SK-N-SH (cell line): ENCODE measurements at regions not wholly inside any gene's neighbourhood (a gene's known extent, or its start where the extent isn't known, plus 50 kb on each side); places are given as distances from the start of the nearest gene placed in this dataset.

Experiments
- CTCF ChIA-PET: fragments of 300-600, 350-600 bp; formaldehyde crosslinking; extraction: SDS; loops from one replicate; lab custom pipeline; 2021; lab: Yijun Ruan, JAX
- POLR2A ChIA-PET: fragments of 350-600 bp; sonication (Branson Sonifier 250); formaldehyde crosslinking; extraction: SDS; loops from one replicate; lab custom pipeline; 2020; ENCODE audit warnings: antibody characterized with exemption, inconsistent platforms; lab: Yijun Ruan, JAX
- DNase-seq: peaks from one replicate; pipeline ENCODE4 v3.0.0; 2012
- H2AFZ ChIP-seq: fragments of 200-600 bp; sonication (generic); 2 replicates; pipeline ENCODE4 v1.8.1; 2016; ENCODE audit warnings: antibody characterized with exemption, mild to moderate bottlenecking, low read depth
- H3F3A ChIP-seq: fragments of 200-600 bp; sonication (generic); replicated peaks from 2 replicates; pipeline ENCODE3; 2016; ENCODE audit warnings: antibody characterized with exemption, mild to moderate bottlenecking; ENCODE audit not compliant: insufficient read depth
- H3K27ac ChIP-seq, 2 experiments: fragments of 200-500 bp in 1 of 2; fragments of 200-600 bp in 1 of 2; sonication (Bioruptor generic) in 1 of 2; sonication (generic), shearing (Covaris generic) in 1 of 2; 2 replicates each; pipeline versions ENCODE4 v1.5.1 to v1.6.1; 2014 to 2016; ENCODE audit warnings: low read depth in 2 of 2, inconsistent platforms in 1 of 2, low read length in 1 of 2, mild to moderate bottlenecking in 1 of 2, mixed read lengths in 1 of 2
- H3K27me3 ChIP-seq: fragments of 200-600 bp; sonication (generic), shearing (Covaris generic); 2 replicates; pipeline ENCODE4 v1.6.1; 2016; ENCODE audit warnings: mixed run types; ENCODE audit not compliant: insufficient read depth
- H3K36me3 ChIP-seq, 2 experiments: fragments of 200-500 bp in 1 of 2; fragments of 200-600 bp in 1 of 2; sonication (Bioruptor generic) in 1 of 2; sonication (generic) in 1 of 2; replicated peaks in 1 of 2; 2 replicates each; pipeline versions ENCODE3 to v1.5.1; 2014 to 2016; ENCODE audit warnings: low read length in 1 of 2, mild to moderate bottlenecking in 1 of 2; ENCODE audit not compliant: insufficient read depth in 2 of 2, control insufficient read depth in 1 of 2
- H3K4me1 ChIP-seq, 2 experiments: fragments of 200-500 bp in 1 of 2; fragments of 200-600 bp in 1 of 2; sonication (Bioruptor generic) in 1 of 2; sonication (generic), shearing (Covaris generic) in 1 of 2; 2 replicates each; pipeline versions ENCODE4 v1.5.1 to v1.6.1; 2014 to 2016; ENCODE audit warnings: low read depth in 1 of 2, low read length in 1 of 2, mixed run types in 1 of 2; ENCODE audit not compliant: insufficient read depth in 2 of 2, control insufficient read depth in 1 of 2
- H3K4me2 ChIP-seq: fragments of 200-600 bp; sonication (generic), shearing (Covaris generic); 2 replicates; pipeline ENCODE4 v1.6.1; 2017; ENCODE audit warnings: mixed run types
- H3K4me3 ChIP-seq, 2 experiments: fragments of 200-500 bp in 1 of 2; fragments of 200-600 bp in 1 of 2; sonication (Bioruptor generic) in 1 of 2; sonication (generic), shearing (Covaris generic) in 1 of 2; 2 replicates each; pipeline versions ENCODE4 v1.5.1 to v1.8.1; 2014 to 2016; ENCODE audit warnings: low read depth in 2 of 2, inconsistent platforms in 1 of 2, low read length in 1 of 2, mild to moderate bottlenecking in 1 of 2, mixed read lengths in 1 of 2, moderate library complexity in 1 of 2
- H3K79me2 ChIP-seq: fragments of 200-600 bp; sonication (generic); 2 replicates; pipeline ENCODE4 v1.8.1; 2017; ENCODE audit warnings: mild to moderate bottlenecking; ENCODE audit not compliant: insufficient read depth
- H3K9ac ChIP-seq: fragments of 200-600 bp; sonication (generic); 2 replicates; pipeline ENCODE4 v1.6.1; 2017; ENCODE audit warnings: mixed run types
- H3K9me2 ChIP-seq: fragments of 200-600 bp; sonication (generic); 2 replicates; pipeline ENCODE4 v1.6.1; 2017; ENCODE audit warnings: mixed run types
- H3K9me3 ChIP-seq: fragments of 200-600 bp; sonication (generic); 2 replicates; pipeline ENCODE4 v1.6.1; 2017; ENCODE audit warnings: mixed run types, mild to moderate bottlenecking, moderate library complexity
- H4K20me1 ChIP-seq: fragments of 200-600 bp; sonication (generic); 2 replicates; pipeline ENCODE4 v1.6.1; 2017; ENCODE audit warnings: mild to moderate bottlenecking, mixed run types; ENCODE audit not compliant: insufficient read depth
- CHD2 ChIP-seq: fragments of 150-350 bp; IDR thresholded peaks from 2 replicates; pipeline ENCODE4 v1.6.1; 2018; ENCODE audit warnings: low read length; ENCODE audit not compliant: partially characterized antibody
- EP300 ChIP-seq, 2 experiments: IDR thresholded peaks; 2 replicates each; pipeline versions ENCODE4 v1.4.0 to v1.6.1; 2012; ENCODE audit warnings: borderline replicate concordance in 1 of 2, low read depth in 1 of 2, low read length in 1 of 2
- FOSL2 ChIP-seq: IDR thresholded peaks from 2 replicates; pipeline ENCODE4 v1.4.0; 2012; ENCODE audit warnings: low read depth, mild to moderate bottlenecking, moderate library complexity, borderline replicate concordance
- FOXJ3 ChIP-seq: sonication (generic); formaldehyde crosslinking; IDR thresholded peaks from 2 replicates; pipeline ENCODE4 v1.5.1; 2020; ENCODE audit warnings: mild to moderate bottlenecking, missing genetic modification reagents
- FOXM1 ChIP-seq: IDR thresholded peaks from 2 replicates; pipeline ENCODE4 v1.4.0; 2012; ENCODE audit warnings: low read depth, mild to moderate bottlenecking
- GABPA ChIP-seq: IDR thresholded peaks from 2 replicates; pipeline ENCODE4 v1.4.0; 2012; ENCODE audit warnings: low read depth, mild to moderate bottlenecking
- GATA2 ChIP-seq: sonication (generic); formaldehyde crosslinking; IDR thresholded peaks from 2 replicates; pipeline ENCODE4 v1.5.0; 2020; ENCODE audit warnings: mild to moderate bottlenecking, missing genetic modification reagents
- MEF2A ChIP-seq: IDR thresholded peaks from 2 replicates; pipeline ENCODE4 v1.4.0; 2012; ENCODE audit warnings: low read depth, borderline replicate concordance
- MXI1 ChIP-seq: IDR thresholded peaks from 2 replicates; pipeline ENCODE4 v1.6.1; 2012; ENCODE audit warnings: mild to moderate bottlenecking, low read depth, low read length, improper control_type of control experiment
- NFIC ChIP-seq: IDR thresholded peaks from 2 replicates; pipeline ENCODE4 v1.4.0; 2012; ENCODE audit warnings: borderline replicate concordance
- RCOR1 ChIP-seq: fragments of 150-350 bp; IDR thresholded peaks from 2 replicates; pipeline ENCODE4 v1.6.1; 2017; ENCODE audit warnings: antibody characterized with exemption, low read length
- REST ChIP-seq: IDR thresholded peaks from 2 replicates; pipeline ENCODE4 v1.6.1; 2012; ENCODE audit warnings: mild to moderate bottlenecking, low read depth, low read length, moderate library complexity
- SMC3 ChIP-seq: IDR thresholded peaks from 2 replicates; pipeline ENCODE4 v1.6.1; 2012; ENCODE audit warnings: low read depth, low read length, improper control_type of control experiment
- TCF12 ChIP-seq: IDR thresholded peaks from 2 replicates; pipeline ENCODE4 v1.4.0; 2012
- USF1 ChIP-seq: IDR thresholded peaks from 2 replicates; pipeline ENCODE4 v1.4.0; 2012; ENCODE audit warnings: low read depth, borderline replicate concordance
- USF2 ChIP-seq: fragments of 150-350 bp; IDR thresholded peaks from 2 replicates; pipeline ENCODE4 v1.6.1; 2017; ENCODE audit warnings: antibody characterized with exemption, low read length, low read depth, borderline replicate concordance
- WGBS: methylation state at CpG from one replicate; pipeline ENCODE4 v1.1.6; 2017; ENCODE audit warnings: low lambda C conversion rate; 5-methylcytosine and 5-hydroxymethylcytosine counted together

DNA sequence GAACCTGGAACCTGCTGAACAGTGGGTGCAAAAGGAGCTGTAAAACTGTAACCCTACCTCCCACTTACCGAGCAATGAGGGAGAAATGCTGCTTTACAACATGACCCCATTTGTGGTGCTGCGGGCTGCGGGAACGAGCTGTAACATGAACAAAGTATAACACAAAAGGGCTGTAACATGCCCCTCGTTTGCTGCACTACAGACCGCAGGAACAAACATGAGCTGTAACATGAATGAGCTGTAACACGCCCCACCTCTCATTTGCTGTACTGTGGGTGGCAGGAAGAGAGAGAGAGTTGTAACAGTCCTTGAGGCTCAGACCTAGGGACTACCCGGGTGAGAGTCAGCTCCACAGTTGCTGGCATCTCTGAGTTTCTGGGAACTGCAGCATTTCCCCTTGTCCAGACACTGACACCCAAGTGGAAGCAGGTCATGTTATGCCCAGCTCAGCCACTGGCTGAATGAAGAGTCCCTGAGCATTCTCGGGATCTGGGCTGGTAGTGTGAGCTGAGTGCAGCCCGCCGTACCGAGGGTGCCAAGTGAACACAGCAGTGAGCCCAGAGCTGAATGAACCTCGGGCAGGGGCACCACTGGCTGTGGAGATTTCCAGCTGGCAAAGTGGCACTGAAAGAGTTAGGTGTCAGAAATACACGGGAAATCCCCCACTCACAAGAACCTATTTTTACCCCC, 1385.3 kb upstream of the SPRY2 start (continued):
- no peak for TF ChIP-seq MEF2A
- TF ChIP-seq NFIC, result no peak
- no peak for TF ChIP-seq TCF12
- TF ChIP-seq GABPA, result no peak
- no peak for TF ChIP-seq USF1
- no peak for TF ChIP-seq EP300 (IDR thresholded peaks at IDR 0.05; ENCODE audit: borderline replicate concordance in 1 of 2, low read depth in 1 of 2, low read length in 1 of 2)
- TF ChIP-seq MXI1, result no peak
- TF ChIP-seq FOXM1, result no peak

DNA sequence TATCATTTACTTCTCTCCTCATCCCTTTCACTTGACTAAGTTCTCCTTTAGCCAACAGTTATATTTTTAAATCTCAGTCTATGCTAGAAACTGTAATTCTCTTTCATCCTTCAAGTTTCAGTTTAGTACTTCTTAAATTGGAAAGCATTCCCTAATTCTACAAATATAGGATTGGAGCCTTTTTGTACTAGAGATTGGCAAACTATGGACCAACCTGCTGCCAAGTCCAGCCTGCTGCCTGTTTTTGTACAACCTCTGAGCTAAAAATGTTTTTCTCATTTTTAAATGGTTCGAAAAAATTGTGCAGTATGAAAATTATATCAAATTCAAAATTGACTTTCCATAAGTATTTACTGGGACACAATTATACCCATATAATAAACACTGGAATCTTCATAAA, 1381.5 kb upstream of the SPRY2 start:
- H3F3A ChIP-seq, result no peaks in the 10 kb centered on the region
- H3K9ac ChIP-seq, result no peak overlapping the region
- WGBS, result 3% methylated on average over 1 of the region's 1 CpG
- no peak overlapping the region for H2AFZ ChIP-seq
- ChIA-PET CTCF (interaction anchor here (0.6 kb wide), 1 partner anchor 12 kb away, joined by 3 read pairs; no protein-coding TSS in a partner anchor), POLR2A (no interaction called here)
- DNase-seq, result no peak
- H3K4me3 ChIP-seq, result no peak overlapping the region
- H3K9me2 ChIP-seq, result no peaks in the 10 kb centered on the region
- no peaks in the 10 kb centered on the region for H3K9me3 ChIP-seq
- H3K4me2 ChIP-seq, result no peak overlapping the region
- TF ChIP-seq CHD2 (no peak), REST (no peak), FOSL2 (no peak), USF2 (no peak), GATA2 (no peak), FOXJ3 (CRISPR knock-in tag) (no peak), RCOR1 (no peak), SMC3 (no peak)
- H3K36me3 ChIP-seq, result no peaks in the 10 kb centered on the region
- H3K79me2 ChIP-seq, result no peaks in the 10 kb centered on the region
- H4K20me1 ChIP-seq, result no peaks in the 10 kb centered on the region
- H3K27me3 ChIP-seq, result no peaks in the 10 kb centered on the region
- no peak overlapping the region for H3K27ac ChIP-seq
- no peaks in the 10 kb centered on the region for H3K4me1 ChIP-seq
